ENCODE measurements at regions not wholly inside any gene's neighbourhood (a gene's known extent, or its start where the extent isn't known, plus 50 kb on each side); places are given as distances from the start of the nearest gene placed in this dataset.

DNA sequence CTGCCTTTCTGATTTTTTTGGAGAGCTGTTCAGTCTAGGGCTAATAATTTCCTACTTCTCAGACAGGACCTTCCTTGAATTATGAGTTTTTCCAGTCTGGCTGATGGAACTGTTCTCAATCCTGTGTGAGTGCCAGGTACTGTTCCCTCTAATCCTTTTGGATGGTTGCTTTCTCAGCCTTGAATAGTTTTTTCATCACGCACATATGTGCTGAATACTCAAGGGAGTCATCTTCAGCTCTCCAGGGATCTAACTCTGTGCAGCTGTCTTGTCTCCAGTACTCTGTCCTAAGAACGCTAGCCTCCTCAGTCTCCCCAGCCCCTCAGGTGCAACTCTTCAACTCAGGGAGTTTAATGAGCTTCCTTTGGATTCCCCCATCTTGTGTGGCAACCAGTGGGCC lies 93.2 kb downstream of the GASK1B start:
- DNase-seq, result no peak
- H3K36me3 ChIP-seq (replicated peaks), result no peaks in the 10 kb centered on the region
- no peaks in the 10 kb centered on the region for H3K27me3 ChIP-seq (replicated peaks)
- in situ Hi-C loops (cut with HindIII; ENCODE audit: low pct_ligation_motif_present, low sequenced_read_pairs), result no loop called here
- H3K27ac ChIP-seq, result no peak overlapping the region
- no peak overlapping the region for H3K4me3 ChIP-seq (ENCODE audit: low read depth, low read length)
- TF ChIP-seq, protein P1, sequence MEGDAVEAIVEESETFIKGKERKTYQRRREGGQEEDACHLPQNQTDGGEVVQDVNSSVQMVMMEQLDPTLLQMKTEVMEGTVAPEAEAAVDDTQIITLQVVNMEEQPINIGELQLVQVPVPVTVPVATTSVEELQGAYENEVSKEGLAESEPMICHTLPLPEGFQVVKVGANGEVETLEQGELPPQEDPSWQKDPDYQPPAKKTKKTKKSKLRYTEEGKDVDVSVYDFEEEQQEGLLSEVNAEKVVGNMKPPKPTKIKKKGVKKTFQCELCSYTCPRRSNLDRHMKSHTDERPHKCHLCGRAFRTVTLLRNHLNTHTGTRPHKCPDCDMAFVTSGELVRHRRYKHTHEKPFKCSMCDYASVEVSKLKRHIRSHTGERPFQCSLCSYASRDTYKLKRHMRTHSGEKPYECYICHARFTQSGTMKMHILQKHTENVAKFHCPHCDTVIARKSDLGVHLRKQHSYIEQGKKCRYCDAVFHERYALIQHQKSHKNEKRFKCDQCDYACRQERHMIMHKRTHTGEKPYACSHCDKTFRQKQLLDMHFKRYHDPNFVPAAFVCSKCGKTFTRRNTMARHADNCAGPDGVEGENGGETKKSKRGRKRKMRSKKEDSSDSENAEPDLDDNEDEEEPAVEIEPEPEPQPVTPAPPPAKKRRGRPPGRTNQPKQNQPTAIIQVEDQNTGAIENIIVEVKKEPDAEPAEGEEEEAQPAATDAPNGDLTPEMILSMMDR (IDR thresholded peaks at IDR 0.05; ENCODE audit: low read depth, low read length, missing control alignments), result no peak

GRCh38 chr4:158077835-158078234 lies 95.0 kb downstream of the GASK1B start:
- Histone ChIP-seq H3K36me3 (replicated peaks) (no peaks in the 10 kb centered on the region), H3K27me3 (replicated peaks) (no peaks in the 10 kb centered on the region), H3K4me3 (ENCODE audit: low read depth, low read length) (no peak overlapping the region), H3K27ac (no peak overlapping the region)
- no peak for DNase-seq
- in situ Hi-C loops (cut with HindIII; ENCODE audit: low pct_ligation_motif_present, low sequenced_read_pairs), result no loop called here
- TF ChIP-seq, protein P1 (IDR thresholded peaks at IDR 0.05; ENCODE audit: low read depth, low read length, missing control alignments), result no peak

DNA sequence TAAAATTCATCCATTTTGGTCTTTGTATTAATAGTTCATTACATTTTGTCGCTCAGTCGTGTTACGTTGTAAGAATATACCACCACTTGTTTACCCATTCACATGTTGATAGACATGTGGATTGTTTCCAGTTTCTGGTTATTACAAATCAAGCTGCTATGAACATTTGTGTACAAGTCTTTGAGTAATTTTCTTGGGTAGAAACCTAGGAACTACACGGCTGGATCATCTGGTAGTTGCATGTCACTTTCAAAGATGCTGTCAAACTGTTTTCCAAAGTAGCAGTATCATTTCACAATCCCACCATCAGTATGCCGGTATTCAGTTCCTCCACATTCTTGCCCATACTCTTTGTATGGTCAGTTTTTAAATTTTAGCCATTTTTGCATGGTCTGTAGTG lies 98.0 kb downstream of the GASK1B start:
- Histone ChIP-seq H3K36me3 (replicated peaks) (no peaks in the 10 kb centered on the region), H3K27me3 (replicated peaks) (no peaks in the 10 kb centered on the region), H3K27ac (no peak overlapping the region), H3K4me3 (ENCODE audit: low read depth, low read length) (no peak overlapping the region)
- TF ChIP-seq, protein P1 (IDR thresholded peaks at IDR 0.05; ENCODE audit: low read depth, low read length, missing control alignments), result no peak
- in situ Hi-C loops (cut with HindIII; ENCODE audit: low pct_ligation_motif_present, low sequenced_read_pairs), result no loop called here
- no peak for DNase-seq

- no peak overlapping the region for H3K4me3 ChIP-seq (ENCODE audit: low read depth, low read length)
- no peak overlapping the region for H3K27ac ChIP-seq
- TF ChIP-seq, protein P1 (IDR thresholded peaks at IDR 0.05; ENCODE audit: low read depth, low read length, missing control alignments), result no peak
- no peaks in the 10 kb centered on the region for H3K36me3 ChIP-seq (replicated peaks)
- no peak for DNase-seq
- H3K27me3 ChIP-seq (replicated peaks), result no peaks in the 10 kb centered on the region
- in situ Hi-C loops (cut with HindIII; ENCODE audit: low pct_ligation_motif_present, low sequenced_read_pairs), result no loop called here
Observed at GRCh38 chr4:158071931-158072330, 100.9 kb downstream of the GASK1B start.

DNA sequence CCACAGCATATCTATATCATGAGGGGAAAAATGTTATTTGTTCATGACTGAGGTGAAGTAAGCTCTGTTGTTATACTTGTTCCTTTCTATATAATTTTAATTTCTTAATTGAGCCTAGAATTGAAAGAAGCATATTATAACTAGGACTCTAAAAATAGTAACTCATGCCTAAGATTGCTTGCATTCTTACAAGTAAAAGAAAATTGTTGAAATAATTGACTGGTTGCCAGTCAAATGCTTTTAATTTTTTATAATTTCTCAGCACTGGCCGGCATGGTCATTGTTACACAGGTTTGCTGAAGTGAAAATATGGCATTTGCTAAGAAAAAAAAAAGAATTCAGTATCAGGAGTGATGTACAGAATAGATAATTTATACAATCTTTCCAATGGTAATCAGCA lies 104.8 kb downstream of the GASK1B start:
- no peak for DNase-seq
- H3K27me3 ChIP-seq (replicated peaks), result no peaks in the 10 kb centered on the region
- H3K36me3 ChIP-seq (replicated peaks), result no peaks in the 10 kb centered on the region
- H3K4me3 ChIP-seq (ENCODE audit: low read depth, low read length), result no peak overlapping the region
- in situ Hi-C loops (cut with HindIII; ENCODE audit: low pct_ligation_motif_present, low sequenced_read_pairs), result no loop called here
- no peak overlapping the region for H3K27ac ChIP-seq
- TF ChIP-seq, protein P1 (IDR thresholded peaks at IDR 0.05; ENCODE audit: low read depth, low read length, missing control alignments), result no peak

DNA sequence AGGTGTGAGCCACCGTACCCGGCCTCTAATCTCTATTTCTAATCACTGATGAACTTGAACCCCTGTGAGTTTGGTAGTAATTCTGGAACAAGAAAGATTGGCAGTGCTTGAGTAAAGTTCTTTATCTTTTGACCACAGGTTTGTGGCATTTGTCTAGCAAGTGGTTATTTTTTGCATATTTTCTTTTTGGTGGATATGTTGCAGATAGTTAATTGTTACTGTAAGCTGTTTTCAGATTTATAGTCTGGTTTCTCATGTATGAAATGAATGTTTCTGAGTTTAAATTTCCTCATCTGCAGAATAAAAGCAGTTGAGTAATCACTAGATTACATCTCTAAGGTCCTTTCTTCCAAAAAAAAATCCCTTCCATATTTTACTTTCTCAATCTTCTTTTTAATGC lies 105.2 kb downstream of the GASK1B start:
- no peak overlapping the region for H3K27ac ChIP-seq
- H3K27me3 ChIP-seq (replicated peaks), result no peaks in the 10 kb centered on the region
- H3K36me3 ChIP-seq (replicated peaks), result no peaks in the 10 kb centered on the region
- no peak for DNase-seq
- H3K4me3 ChIP-seq (ENCODE audit: low read depth, low read length), result no peak overlapping the region
- TF ChIP-seq, protein P1 (IDR thresholded peaks at IDR 0.05; ENCODE audit: low read depth, low read length, missing control alignments), result no peak
- in situ Hi-C loops (cut with HindIII; ENCODE audit: low pct_ligation_motif_present, low sequenced_read_pairs), result no loop called here
